Lower leg skin (tissue), 4 donors: ENCODE measurements at regions not wholly inside any gene's neighbourhood (a gene's known extent, or its start where the extent isn't known, plus 50 kb on each side); places are given as distances from the start of the nearest gene placed in this dataset.

Experiments used
- DNase-seq, 2 donors: peaks; one replicate each; pipeline ENCODE4 v3.0.0-alpha.2; 2019; ENCODE audit warnings: low spot score in 2 of 2
- H3K4me3 ChIP-seq: fragments of 200-600 bp; sonication (generic); 2 replicates; pipeline ENCODE4 v1.5.1; 2017; ENCODE audit warnings: mild to moderate bottlenecking, low read depth; ENCODE audit not compliant: poor library complexity, severe bottlenecking
- POLR2A ChIP-seq, 2 donors: fragments of 450-650 bp; IDR thresholded peaks; one replicate each; pipeline ENCODE4 v1.6.1; 2016 to 2017; ENCODE audit warnings: antibody characterized with exemption in 2 of 2, mild to moderate bottlenecking in 1 of 2, moderate library complexity in 1 of 2
- WGBS, 2 donors: methylation state at CpG; one replicate each; pipeline ENCODE4 v1.1.5; 2018; 5-methylcytosine and 5-hydroxymethylcytosine counted together
- intact Hi-C: fragments of 100-400 bp; cut with DNase I; formaldehyde crosslinking; loops from one replicate; pipeline ENCODE4 v1.15.0; 2023; ENCODE audit warnings: low total_unique reads
- TF ChIP-seq, protein P1 (sequence below), 3 donors: fragments of 450-650 bp; IDR thresholded peaks; one replicate each; pipeline ENCODE4 v1.5.1; 2016; ENCODE audit warnings: antibody characterized with exemption in 3 of 3, mild to moderate bottlenecking in 3 of 3, moderate library complexity in 2 of 3

DNA sequence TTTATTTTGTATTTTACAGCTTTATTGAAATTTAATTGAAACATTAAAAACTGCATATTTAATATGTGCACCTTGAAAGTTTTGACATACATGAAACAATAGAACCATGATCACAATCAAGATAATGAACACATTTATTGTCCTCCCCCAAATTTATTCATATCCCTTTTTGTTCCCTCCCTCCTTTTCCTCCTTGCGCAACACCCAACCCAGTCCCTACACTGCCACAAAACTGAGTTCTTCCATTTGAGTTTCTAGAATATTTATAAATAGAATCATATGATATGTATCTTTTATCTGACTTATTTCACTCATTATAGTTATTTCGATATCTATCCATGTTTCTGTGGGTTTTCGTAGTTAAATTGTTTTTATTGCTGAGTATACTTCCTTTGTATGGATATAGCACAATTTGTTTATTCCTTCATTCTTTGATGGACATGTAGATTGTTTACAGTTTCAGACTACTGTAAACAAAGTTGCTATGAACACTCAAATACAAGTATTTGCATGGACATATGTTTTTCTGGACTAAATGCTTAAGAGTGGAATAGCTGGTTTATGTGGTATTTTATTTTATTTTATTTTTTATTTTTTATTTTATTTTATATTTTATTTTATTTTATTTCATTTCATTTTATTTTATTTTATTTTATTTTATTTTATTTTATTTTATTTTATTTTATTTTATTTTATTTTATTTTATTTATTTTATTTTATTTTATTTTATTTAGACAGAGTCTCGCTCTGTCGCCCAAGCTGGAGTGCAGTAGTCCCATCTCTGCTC lies 359.1 kb downstream of the SLC6A15 start:
- intact Hi-C loops: no loop called here
- DNase-seq: no peak
- no peak overlapping the region for H3K4me3 ChIP-seq
- TF ChIP-seq POLR2A (IDR thresholded peaks at IDR 0.05): no peak
- TF ChIP-seq, protein P1, sequence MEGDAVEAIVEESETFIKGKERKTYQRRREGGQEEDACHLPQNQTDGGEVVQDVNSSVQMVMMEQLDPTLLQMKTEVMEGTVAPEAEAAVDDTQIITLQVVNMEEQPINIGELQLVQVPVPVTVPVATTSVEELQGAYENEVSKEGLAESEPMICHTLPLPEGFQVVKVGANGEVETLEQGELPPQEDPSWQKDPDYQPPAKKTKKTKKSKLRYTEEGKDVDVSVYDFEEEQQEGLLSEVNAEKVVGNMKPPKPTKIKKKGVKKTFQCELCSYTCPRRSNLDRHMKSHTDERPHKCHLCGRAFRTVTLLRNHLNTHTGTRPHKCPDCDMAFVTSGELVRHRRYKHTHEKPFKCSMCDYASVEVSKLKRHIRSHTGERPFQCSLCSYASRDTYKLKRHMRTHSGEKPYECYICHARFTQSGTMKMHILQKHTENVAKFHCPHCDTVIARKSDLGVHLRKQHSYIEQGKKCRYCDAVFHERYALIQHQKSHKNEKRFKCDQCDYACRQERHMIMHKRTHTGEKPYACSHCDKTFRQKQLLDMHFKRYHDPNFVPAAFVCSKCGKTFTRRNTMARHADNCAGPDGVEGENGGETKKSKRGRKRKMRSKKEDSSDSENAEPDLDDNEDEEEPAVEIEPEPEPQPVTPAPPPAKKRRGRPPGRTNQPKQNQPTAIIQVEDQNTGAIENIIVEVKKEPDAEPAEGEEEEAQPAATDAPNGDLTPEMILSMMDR (IDR thresholded peaks at IDR 0.05): no peak
- WGBS, 2 donors: 97 to 99% methylated on average over 5 of the region's 5 CpGs

DNA sequence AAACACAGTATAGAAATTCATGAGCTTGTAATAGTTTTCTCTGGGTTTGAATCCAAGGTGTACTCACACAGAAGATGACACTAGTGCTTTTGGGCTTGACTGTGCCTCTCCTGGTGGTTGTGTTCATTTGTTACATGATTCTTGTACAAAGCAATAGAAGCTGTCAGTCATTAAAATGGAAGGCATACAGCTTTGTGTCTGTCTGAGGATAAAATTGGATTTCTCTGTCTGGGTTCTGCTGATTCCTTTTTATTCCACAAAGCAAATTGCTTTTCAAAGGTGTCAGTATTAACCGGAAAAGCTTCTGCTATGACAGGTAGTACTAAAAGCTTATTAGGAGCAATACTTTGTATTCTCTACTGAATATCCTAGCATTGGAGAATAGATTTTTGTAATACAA lies 361.2 kb downstream of the SLC6A15 start:
- 56 to 63% methylated on average over 1 of the region's 1 CpG for WGBS, 2 donors
- intact Hi-C loops: no loop called here
- H3K4me3 ChIP-seq: no peak overlapping the region
- TF ChIP-seq, protein P1 (IDR thresholded peaks at IDR 0.05): no peak
- no peak for TF ChIP-seq POLR2A (IDR thresholded peaks at IDR 0.05)
- DNase-seq: no peak

- DNase-seq: no peak
- no peak for TF ChIP-seq POLR2A (IDR thresholded peaks at IDR 0.05)
- TF ChIP-seq, protein P1 (IDR thresholded peaks at IDR 0.05): no peak
- H3K4me3 ChIP-seq: no peak overlapping the region
- WGBS, 2 donors: 65 to 68% methylated on average over 1 of the region's 1 CpG
- intact Hi-C loops: no loop called here
These were observed 362.1 kb downstream of the SLC6A15 start for GRCh38 chr12:84550518-84550917.

- no peak for DNase-seq
- TF ChIP-seq POLR2A (IDR thresholded peaks at IDR 0.05): no peak
- TF ChIP-seq, protein P1 (IDR thresholded peaks at IDR 0.05): no peak
- intact Hi-C loops: no loop called here
- H3K4me3 ChIP-seq: no peak overlapping the region
These were observed 370.3 kb downstream of the SLC6A15 start for GRCh38 chr12:84542289-84542688.

- H3K4me3 ChIP-seq: no peak overlapping the region
- intact Hi-C loops: no loop called here
- DNase-seq: no peak
- WGBS, 2 donors: 90 to 91% methylated on average over 1 of the region's 1 CpG
- TF ChIP-seq, protein P1 (IDR thresholded peaks at IDR 0.05): no peak
These were observed 374.9 kb downstream of the SLC6A15 start for GRCh38 chr12:84537666-84538065.

- no peak for TF ChIP-seq POLR2A (IDR thresholded peaks at IDR 0.05)
- TF ChIP-seq, protein P1 (IDR thresholded peaks at IDR 0.05): no peak
- no peak overlapping the region for H3K4me3 ChIP-seq
- intact Hi-C loops: no loop called here
- 52 to 60% methylated on average over 2 of the region's 2 CpGs for WGBS, 2 donors
- no peak for DNase-seq
These were observed 399.8 kb downstream of the SLC6A15 start for GRCh38 chr12:84512751-84513150.
